ENCODE measurements at regions not wholly inside any gene's neighbourhood (a gene's known extent, or its start where the extent isn't known, plus 50 kb on each side); places are given as distances from the start of the nearest gene placed in this dataset.
"Not testable (repeated sequence)": the region's sequence is repeated elsewhere in the genome, so short reads cannot be mapped to it uniquely, and the experiment has no call there.

GRCh38 chr2:144125751-144126150 lies 394.2 kb downstream of the ZEB2 start:
- no peak for DNase-seq (ENCODE audit: low read depth in 2 of 2)

- no peak for DNase-seq (ENCODE audit: low read depth in 2 of 2)
Measured at GRCh38 chr2:144124882-144125281, 395.0 kb downstream of the ZEB2 start.

GRCh38 chr2:144120487-144120886 lies 399.4 kb downstream of the ZEB2 start:
- DNase-seq (ENCODE audit: low read depth in 2 of 2), result no peak

- DNase-seq (ENCODE audit: low read depth in 2 of 2), result no peak
Measured at GRCh38 chr2:144117086-144117485, 402.8 kb downstream of the ZEB2 start.

GRCh38 chr2:144115739-144116291 lies 404.1 kb downstream of the ZEB2 start:
- no peak for DNase-seq (ENCODE audit: low read depth in 2 of 2)

GRCh38 chr2:144114760-144115159 lies 405.2 kb downstream of the ZEB2 start:
- no peak for DNase-seq (ENCODE audit: low read depth in 2 of 2)

GRCh38 chr2:144111437-144111836 lies 408.5 kb downstream of the ZEB2 start:
- no peak for DNase-seq (ENCODE audit: low read depth in 2 of 2)

- DNase-seq (ENCODE audit: low read depth in 2 of 2), result not testable (repeated sequence)
Measured at GRCh38 chr2:144106104-144106503, 413.8 kb downstream of the ZEB2 start.

GRCh38 chr2:144102386-144102785 lies 417.5 kb downstream of the ZEB2 start:
- no peak for DNase-seq (ENCODE audit: low read depth in 2 of 2)

GRCh38 chr2:144099780-144100377 lies 420.0 kb downstream of the ZEB2 start:
- no peak for DNase-seq (ENCODE audit: low read depth in 2 of 2)

- no peak for DNase-seq (ENCODE audit: low read depth in 2 of 2)
Measured at GRCh38 chr2:144099340-144099739, 420.6 kb downstream of the ZEB2 start.

GRCh38 chr2:144097440-144098225 lies 422.3 kb downstream of the ZEB2 start:
- DNase-seq (ENCODE audit: low read depth in 2 of 2), result no peak

- DNase-seq (ENCODE audit: low read depth in 2 of 2), result no peak
Measured at GRCh38 chr2:144096531-144096930, 423.4 kb downstream of the ZEB2 start.

GRCh38 chr2:144094408-144095151 lies 425.3 kb downstream of the ZEB2 start:
- DNase-seq (ENCODE audit: low read depth in 2 of 2), result no peak

GRCh38 chr2:144091622-144092021 lies 428.3 kb downstream of the ZEB2 start:
- no peak for DNase-seq (ENCODE audit: low read depth in 2 of 2)

GRCh38 chr2:144088863-144089262 lies 431.1 kb downstream of the ZEB2 start:
- DNase-seq (ENCODE audit: low read depth in 2 of 2), result no peak

- no peak for DNase-seq (ENCODE audit: low read depth in 2 of 2)
Measured at GRCh38 chr2:144086965-144087364, 433.0 kb downstream of the ZEB2 start.

- DNase-seq (ENCODE audit: low read depth in 2 of 2), result no peak
Measured at GRCh38 chr2:144085016-144085415, 434.9 kb downstream of the ZEB2 start.

GRCh38 chr2:144084114-144084661 lies 435.7 kb downstream of the ZEB2 start:
- DNase-seq (ENCODE audit: low read depth in 2 of 2), result no peak

- DNase-seq (ENCODE audit: low read depth in 2 of 2), result no peak
Measured at GRCh38 chr2:144083211-144083610, 436.7 kb downstream of the ZEB2 start.

- DNase-seq (ENCODE audit: low read depth in 2 of 2), result no peak
Measured at GRCh38 chr2:144082777-144083176, 437.1 kb downstream of the ZEB2 start.

GRCh38 chr2:144082327-144082726 lies 437.6 kb downstream of the ZEB2 start:
- DNase-seq (ENCODE audit: low read depth in 2 of 2), result no peak

Data from stimulated activated CD8-positive, alpha-beta memory T cell treated with anti-CD3 and anti-CD28 coated beads, Interleukin-15, amount 100 ng/mL, for 4 hours (primary cell).